Lung (tissue), 11 donors: ENCODE measurements at regions not wholly inside any gene's neighbourhood (a gene's known extent, or its start where the extent isn't known, plus 50 kb on each side); places are given as distances from the start of the nearest gene placed in this dataset.

Source experiments
- ATAC-seq: fragments of 200-7000 bp; cut with Tn5 transposase; one replicate; pipeline ENCODE4 v1.9.1; 2020; ENCODE audit warnings: moderate number of reproducible peaks; ENCODE audit not compliant: insufficient read depth, low FRiP score
- DNase-seq, 3 donors: peaks; one replicate each; pipeline ENCODE4 v3.0.0-alpha.2; 2013 to 2017
- H3K27ac ChIP-seq, 2 donors: one replicate each; pipeline ENCODE4 v1.5.1; 2013; ENCODE audit warnings: mild to moderate bottlenecking in 2 of 2, moderate library complexity in 2 of 2, control low read depth in 1 of 2, inconsistent platforms in 1 of 2, low read depth in 1 of 2, low read length in 1 of 2
- H3K27me3 ChIP-seq, 3 donors: one replicate each; pipeline ENCODE4 v1.5.1; 2013; ENCODE audit warnings: low read length in 2 of 3; ENCODE audit not compliant: control insufficient read depth in 3 of 3, insufficient read depth in 3 of 3
- H3K36me3 ChIP-seq, 4 donors: one replicate each; pipeline ENCODE4 v1.5.1; 2013; ENCODE audit warnings: low read length in 4 of 4, mild to moderate bottlenecking in 1 of 4, moderate library complexity in 1 of 4; ENCODE audit not compliant: control insufficient read depth in 4 of 4, insufficient read depth in 4 of 4
- H3K4me1 ChIP-seq, 5 donors: one replicate each; pipeline ENCODE4 v1.5.1; 2013; ENCODE audit warnings: low read length in 5 of 5, mild to moderate bottlenecking in 2 of 5, moderate library complexity in 1 of 5; ENCODE audit not compliant: control insufficient read depth in 5 of 5, insufficient read depth in 5 of 5
- H3K4me3 ChIP-seq: one replicate; pipeline ENCODE4 v1.5.1; 2013; ENCODE audit warnings: mild to moderate bottlenecking, control low read depth, moderate library complexity
- H3K9ac ChIP-seq, 2 donors: one replicate each; pipeline ENCODE4 v1.5.1; 2013; ENCODE audit warnings: low read length in 2 of 2, control low read depth in 1 of 2; ENCODE audit not compliant: insufficient read depth in 1 of 2
- H3K9me3 ChIP-seq, 4 donors: one replicate each; pipeline ENCODE4 v1.5.1; 2013; ENCODE audit warnings: low read length in 3 of 4, mild to moderate bottlenecking in 1 of 4, moderate library complexity in 1 of 4; ENCODE audit not compliant: control insufficient read depth in 4 of 4, insufficient read depth in 3 of 4
- CTCF ChIP-seq: IDR thresholded peaks from 2 replicates; pipeline ENCODE4 v1.5.1; 2012; ENCODE audit warnings: mild to moderate bottlenecking; ENCODE audit errors: control extremely low read depth, extremely low read depth
- WGBS, 2 donors: extraction: QIAGEN DNeasy Blood & Tissue Kit; methylation state at CpG; one replicate each; pipeline ENCODE4 v1.1.7; 2013; 5-methylcytosine and 5-hydroxymethylcytosine counted together
- donor health status: control.
- donor health status: control.
- donor health status: Bipolar disorder and iron deficiency.
- donor health status: healthy.
- donor health status: DM: yes; HTN: yes; CAD: no.

GRCh38 chr13:99747403-99747710 lies 224.2 kb downstream of the ZIC5 start:
- Histone ChIP-seq H3K9me3 (peaks cover 0 to 2% (median 0%) of the 10 kb centered on the region in 4 donors), H3K27me3 (peaks cover 0 to 15% (median 8%) of the 10 kb centered on the region in 3 donors), H3K4me3 (no peak overlapping the region), H3K4me1 (peaks cover 0 to 3% (median 0%) of the 10 kb centered on the region in 5 donors), H3K36me3 (no peaks in the 10 kb centered on the region), H3K9ac (no peak overlapping the region), H3K27ac (no peak overlapping the region)
- DNase-seq (no peak), ATAC-seq (no peak)
- no peak for TF ChIP-seq CTCF
- 63 to 73% methylated on average over 7 of the region's 7 CpGs for WGBS, 2 donors

GRCh38 chr13:99746637-99747402 lies 224.7 kb downstream of the ZIC5 start:
- H3K4me1 ChIP-seq = peaks cover 0 to 2% (median 0%) of the 10 kb centered on the region in 5 donors
- H3K9me3 ChIP-seq = peaks cover 0 to 2% (median 0%) of the 10 kb centered on the region in 4 donors
- no peaks in the 10 kb centered on the region for H3K36me3 ChIP-seq
- TF ChIP-seq CTCF = no peak
- H3K4me3 ChIP-seq = peak overlapping the region; percentile 21
- no peak overlapping the region for H3K27ac ChIP-seq
- WGBS, 2 donors = 61 to 68% methylated on average over 14 of the region's 14 CpGs
- H3K9ac ChIP-seq = no peak overlapping the region
- ATAC-seq = no peak
- peaks cover 0 to 15% (median 8%) of the 10 kb centered on the region in 3 donors for H3K27me3 ChIP-seq
- DNase-seq = no peak

- Histone ChIP-seq H3K9ac (no peak overlapping the region), H3K27me3 (peaks cover 0 to 15% (median 8%) of the 10 kb centered on the region in 3 donors), H3K27ac (no peak overlapping the region), H3K4me3 (no peak overlapping the region), H3K36me3 (no peaks in the 10 kb centered on the region), H3K9me3 (no peaks in the 10 kb centered on the region), H3K4me1 (peaks cover 0 to 2% (median 0%) of the 10 kb centered on the region in 5 donors)
- ATAC-seq (no peak), DNase-seq (no peak)
- WGBS, 2 donors = 86 to 95% methylated on average over 4 of the region's 4 CpGs
- no peak for TF ChIP-seq CTCF
Observed at GRCh38 chr13:99743094-99743493, 228.5 kb downstream of the ZIC5 start.

- WGBS, 2 donors = 78 to 81% methylated on average over 6 of the region's 6 CpGs
- TF ChIP-seq CTCF = no peak
- Histone ChIP-seq H3K4me1 (peaks cover 0 to 2% (median 0%) of the 10 kb centered on the region in 5 donors), H3K4me3 (no peak overlapping the region), H3K36me3 (no peaks in the 10 kb centered on the region), H3K27me3 (peaks cover 0 to 10% (median 3%) of the 10 kb centered on the region in 3 donors), H3K9me3 (no peaks in the 10 kb centered on the region), H3K27ac (no peak overlapping the region), H3K9ac (no peak overlapping the region)
- DNase-seq = no peak
- no peak for ATAC-seq
Observed at GRCh38 chr13:99741960-99742359, 229.6 kb downstream of the ZIC5 start.
